HCT116 (cell line): ENCODE measurements at regions not wholly inside any gene's neighbourhood (a gene's known extent, or its start where the extent isn't known, plus 50 kb on each side); places are given as distances from the start of the nearest gene placed in this dataset.

Source experiments
- ATAC-seq: fragments of 200-7000 bp; cut with Tn5 transposase; 2 replicates; pipeline ENCODE4 v1.9.1; 2020; ENCODE audit warnings: mild to moderate bottlenecking, moderate library complexity
- BruUV-seq: library from RNA; stranded (reverse); fragments of 400-500 nt; replicated peaks from 2 replicates; lab custom pipeline; 2021; lab: Mats Ljungman, UMichigan
- CTCF ChIA-PET: fragments of 300-600 bp; sonication (Branson Sonifier 250); formaldehyde crosslinking; loops from one replicate; lab custom pipeline; 2021; ENCODE audit warnings: antibody characterized with exemption; lab: Charles Lee
- POLR2A ChIA-PET: fragments of 300-600, 350-600 bp; sonication (Branson Sonifier 250); formaldehyde crosslinking; loops from one replicate; lab custom pipeline; 2021; ENCODE audit warnings: antibody characterized with exemption; lab: Charles Lee
- RAD21 ChIA-PET, 2 experiments: fragments of 300-600 bp; sonication (Branson Sonifier 250); formaldehyde crosslinking; loops; one replicate each; lab custom pipeline; 2023; ENCODE audit warnings: low total read pairs in 2 of 2; ENCODE audit not compliant: uncharacterized antibody in 2 of 2, unreplicated experiment in 2 of 2, low non-redundant PET in 1 of 2; lab: Charles Lee
- DNase-seq: peaks from one replicate; pipeline ENCODE4 v3.0.0-alpha.2; 2010; ENCODE audit warnings: low read depth, low spot score
- H2AFZ ChIP-seq: fragments of 200-600 bp; shearing (Covaris generic), sonication (generic); 2 replicates; pipeline ENCODE4 v1.6.1; 2017; ENCODE audit warnings: low read depth, mixed run types, mixed read lengths, antibody characterized with exemption, low read length; ENCODE audit not compliant: poor library complexity, severe bottlenecking
- H3K27ac ChIP-seq: 2 replicates; pipeline ENCODE4 v1.5.1; 2012; ENCODE audit warnings: low read depth, low read length
- H3K27me3 ChIP-seq: fragments of 200-600 bp; sonication (generic); 2 replicates; pipeline ENCODE4 v1.6.1; 2016; ENCODE audit warnings: mixed run types, low read length, mixed read lengths; ENCODE audit not compliant: insufficient read depth
- H3K36me3 ChIP-seq, 2 experiments: fragments of 200-500 bp in 1 of 2; fragments of 200-600 bp in 1 of 2; sonication (Bioruptor generic) in 1 of 2; sonication (generic) in 1 of 2; 2 replicates each; pipeline versions ENCODE4 v1.5.1 to v1.6.1; 2014 to 2016; ENCODE audit warnings: low read length in 2 of 2, inconsistent platforms in 1 of 2, mixed read lengths in 1 of 2, mixed run types in 1 of 2; ENCODE audit not compliant: insufficient read depth in 2 of 2, control insufficient read depth in 1 of 2
- H3K4me1 ChIP-seq, 2 experiments: fragments of 200-600 bp in 1 of 2; sonication (generic) in 1 of 2; 2 replicates each; pipeline versions ENCODE4 v1.5.1 to v1.6.1; 2012 to 2017; ENCODE audit warnings: low read length in 2 of 2, inconsistent platforms in 1 of 2, mild to moderate bottlenecking in 1 of 2, mixed read lengths in 1 of 2, mixed run types in 1 of 2, moderate library complexity in 1 of 2; ENCODE audit not compliant: insufficient read depth in 2 of 2, control insufficient read depth in 1 of 2
- H3K4me2 ChIP-seq: fragments of 200-600 bp; sonication (generic); 2 replicates; pipeline ENCODE4 v1.6.1; 2017; ENCODE audit warnings: mixed run types, low read length, mixed read lengths
- H3K4me3 ChIP-seq, 2 experiments: fragments of 200-600 bp in 1 of 2; sonication (generic) in 1 of 2; replicated peaks in 1 of 2; 2 replicates each; pipeline ENCODE4 v1.5.1; 2011 to 2016; ENCODE audit warnings: low read length in 2 of 2, control low read depth in 1 of 2, low read depth in 1 of 2, mild to moderate bottlenecking in 1 of 2, mixed read lengths in 1 of 2, mixed run types in 1 of 2
- H3K79me2 ChIP-seq: fragments of 200-600 bp; sonication (generic); 2 replicates; pipeline ENCODE4 v1.6.1; 2017; ENCODE audit warnings: mild to moderate bottlenecking, mixed run types, low read length, moderate library complexity, mixed read lengths; ENCODE audit not compliant: insufficient read depth
- H3K9ac ChIP-seq: fragments of 200-600 bp; sonication (generic); 2 replicates; pipeline ENCODE4 v1.6.1; 2016; ENCODE audit warnings: low read length, mixed read lengths
- H3K9me2 ChIP-seq: fragments of 200-600 bp; sonication (generic), shearing (Covaris generic); 2 replicates; pipeline ENCODE4 v1.6.1; 2017; ENCODE audit warnings: mixed run types, mild to moderate bottlenecking, moderate library complexity; ENCODE audit not compliant: insufficient read depth
- H3K9me3 ChIP-seq, 2 experiments: fragments of 200-500 bp in 1 of 2; fragments of 200-600 bp in 1 of 2; sonication (Bioruptor generic) in 1 of 2; sonication (generic) in 1 of 2; 2 replicates each; pipeline ENCODE4 v1.6.1; 2014 to 2017; ENCODE audit warnings: low read length in 2 of 2, mixed read lengths in 2 of 2, inconsistent platforms in 1 of 2, low read depth in 1 of 2, mild to moderate bottlenecking in 1 of 2, mixed run types in 1 of 2, moderate library complexity in 1 of 2; ENCODE audit not compliant: control insufficient read depth in 1 of 2, insufficient read depth in 1 of 2
- H4K20me1 ChIP-seq: fragments of 200-600 bp; sonication (generic), shearing (Covaris generic); 2 replicates; pipeline ENCODE4 v1.6.1; 2017; ENCODE audit warnings: mixed run types, mild to moderate bottlenecking, moderate library complexity; ENCODE audit not compliant: insufficient read depth
- CBX3 ChIP-seq: IDR thresholded peaks from 2 replicates; pipeline ENCODE4 v1.6.1; 2012; ENCODE audit warnings: low read depth
- CEBPB ChIP-seq: IDR thresholded peaks from 2 replicates; pipeline ENCODE4 v1.6.1; 2012; ENCODE audit warnings: low read depth
- EGR1 ChIP-seq: IDR thresholded peaks from 2 replicates; pipeline ENCODE4 v1.6.1; 2012; ENCODE audit warnings: low read depth
- EZH2 ChIP-seq: fragments of 200-600 bp; sonication (generic); IDR thresholded peaks from 2 replicates; pipeline ENCODE4 v1.6.1; 2017; ENCODE audit warnings: antibody characterized with exemption, mixed run types
- EZH2phosphoT487 ChIP-seq: fragments of 200-600 bp; IDR thresholded peaks from 2 replicates; pipeline ENCODE4 v1.6.1; 2018; ENCODE audit warnings: antibody characterized with exemption, borderline replicate concordance
- FOSL1 ChIP-seq: IDR thresholded peaks from 2 replicates; pipeline ENCODE4 v1.6.1; 2012; ENCODE audit warnings: low read depth
- POLR2A ChIP-seq: IDR thresholded peaks from 2 replicates; pipeline ENCODE4 v1.7.0; 2011; ENCODE audit warnings: borderline replicate concordance; ENCODE audit not compliant: insufficient read depth, insufficient read length; ENCODE audit errors: extremely low read depth
- POLR2AphosphoS5 ChIP-seq: IDR thresholded peaks from 2 replicates; pipeline ENCODE4 v1.6.1; 2011; ENCODE audit warnings: mild to moderate bottlenecking, low read depth, low read length, moderate library complexity
- SIN3A ChIP-seq: IDR thresholded peaks from 2 replicates; pipeline ENCODE4 v1.6.1; 2012; ENCODE audit warnings: low read depth
- SP1 ChIP-seq: IDR thresholded peaks from 2 replicates; pipeline ENCODE4 v1.6.1; 2012; ENCODE audit warnings: low read depth
- SRF ChIP-seq: IDR thresholded peaks from 2 replicates; pipeline ENCODE4 v1.6.1; 2012; ENCODE audit warnings: low read depth
- YY1 ChIP-seq: IDR thresholded peaks from 2 replicates; pipeline ENCODE4 v1.6.1; 2011; ENCODE audit warnings: low read length, low read depth, moderate library complexity, mild to moderate bottlenecking; ENCODE audit not compliant: insufficient replicate concordance; ENCODE audit errors: extremely low read depth
- ZNF274 ChIP-seq: fragments of 200-500 bp; sonication (Bioruptor generic); IDR thresholded peaks from 2 replicates; pipeline ENCODE4 v1.6.1; 2014; ENCODE audit warnings: mild to moderate bottlenecking, low read depth, low read length, inconsistent platforms
- intact Hi-C: fragments of 100-400 bp; cut with micrococcal nuclease; formaldehyde crosslinking; loops from 2 replicates; pipeline ENCODE4 v1.10.0; 2022
- TF ChIP-seq, protein P1 (sequence below): IDR thresholded peaks from 2 replicates; pipeline ENCODE4 v1.6.1; 2012
- TF ChIP-seq, protein P2 (sequence below), 3 experiments: fragments of 200-600 bp in 1 of 3; sonication (generic) in 1 of 3; IDR thresholded peaks in 2 of 3; conservative IDR thresholded peaks in 1 of 3; 2 replicates each; pipeline ENCODE4 v1.5.1; 2012 to 2017; ENCODE audit warnings: low read depth in 2 of 3, low read length in 2 of 3, antibody characterized with exemption in 1 of 3, borderline replicate concordance in 1 of 3, control low read depth in 1 of 3, mild to moderate bottlenecking in 1 of 3, mixed read lengths in 1 of 3, mixed run types in 1 of 3, moderate library complexity in 1 of 3; ENCODE audit not compliant: insufficient read depth in 1 of 3

DNA sequence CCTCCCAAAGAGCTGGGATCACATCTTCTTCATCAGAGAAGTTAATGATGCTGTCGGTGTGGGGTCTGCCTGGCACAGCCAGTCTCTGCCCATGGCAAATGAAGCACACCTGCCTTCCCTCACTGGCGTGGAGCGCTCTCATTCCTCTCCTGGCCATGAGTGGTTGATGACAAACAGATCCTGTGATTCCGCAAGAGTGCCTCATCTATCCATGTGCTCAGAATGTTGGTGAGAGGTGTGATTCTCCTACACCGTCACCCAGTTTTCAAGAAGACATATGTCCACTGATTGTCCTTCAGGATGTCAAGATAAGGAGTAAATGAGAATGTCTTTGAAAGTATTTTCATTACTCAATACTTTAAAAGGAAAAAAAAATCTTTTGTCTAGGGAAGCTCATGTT, 97.5 kb upstream of the GGTLC1 start:
- H3K79me2 ChIP-seq = no peaks in the 10 kb centered on the region
- CTCF ChIA-PET = no interaction called here
- RAD21 ChIA-PET = no interaction called here
- ATAC-seq (no peak), DNase-seq (no peak)
- intact Hi-C loops = no loop called here
- no peak overlapping the region for H3K9ac ChIP-seq
- H3K9me3 ChIP-seq = no peaks in the 10 kb centered on the region
- no peak overlapping the region for H3K27ac ChIP-seq
- H3K4me1 ChIP-seq = no peaks in the 10 kb centered on the region
- H3K36me3 ChIP-seq = no peaks in the 10 kb centered on the region; a peak in 1 of 4 replicates
- H2AFZ ChIP-seq = no peak overlapping the region
- TF ChIP-seq EZH2 = no peak
- TF ChIP-seq CEBPB = no peak
- no peak for TF ChIP-seq EZH2phosphoT487
- no peak for TF ChIP-seq EGR1
- TF ChIP-seq FOSL1 = no peak
- no peak for TF ChIP-seq SP1
- TF ChIP-seq POLR2AphosphoS5 = no peak
- TF ChIP-seq POLR2A = no peak
- TF ChIP-seq, protein P1, sequence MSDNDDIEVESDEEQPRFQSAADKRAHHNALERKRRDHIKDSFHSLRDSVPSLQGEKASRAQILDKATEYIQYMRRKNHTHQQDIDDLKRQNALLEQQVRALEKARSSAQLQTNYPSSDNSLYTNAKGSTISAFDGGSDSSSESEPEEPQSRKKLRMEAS = no peak
- BruUV-seq = no TSS peak
- no peak overlapping the region for H3K4me2 ChIP-seq
- H3K27me3 ChIP-seq = peaks cover 3% of the 10 kb centered on the region; the same call in 1 of the 2 replicates
- H4K20me1 ChIP-seq = no peaks in the 10 kb centered on the region
- POLR2A ChIA-PET = no interaction called here
- H3K9me2 ChIP-seq = no peaks in the 10 kb centered on the region
- no peak overlapping the region for H3K4me3 ChIP-seq

DNA sequence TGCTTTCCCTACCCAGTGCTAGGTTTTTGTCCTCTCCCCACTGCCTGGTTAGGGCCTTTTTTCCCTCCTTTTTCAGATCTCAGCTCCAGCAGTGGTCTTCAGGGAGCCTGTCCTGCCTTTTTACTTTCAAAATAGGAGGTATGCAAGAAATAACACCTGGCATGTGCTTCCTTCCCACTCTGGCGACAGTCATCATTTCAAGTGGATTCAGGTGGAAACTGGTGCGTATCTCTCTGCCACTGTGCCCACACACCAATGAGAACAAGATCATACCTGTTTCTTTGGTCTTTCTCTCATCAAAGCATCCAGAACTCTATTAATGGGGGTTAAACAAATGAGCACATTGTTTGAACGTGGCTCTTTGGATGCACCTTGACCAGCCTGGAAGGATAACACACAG, 95.7 kb upstream of the GGTLC1 start:
- no peak overlapping the region for H2AFZ ChIP-seq
- POLR2A ChIA-PET = no interaction called here
- RAD21 ChIA-PET = no interaction called here
- H3K79me2 ChIP-seq = no peaks in the 10 kb centered on the region
- no TSS peak for BruUV-seq
- no peak overlapping the region for H3K4me3 ChIP-seq
- TF ChIP-seq POLR2AphosphoS5 (no peak), YY1 (no peak), SIN3A (no peak), CEBPB (no peak), EGR1 (no peak), ZNF274 (no peak), CBX3 (no peak), SRF (no peak), POLR2A (no peak)
- TF ChIP-seq, protein P1 = no peak
- TF ChIP-seq, protein P2, sequence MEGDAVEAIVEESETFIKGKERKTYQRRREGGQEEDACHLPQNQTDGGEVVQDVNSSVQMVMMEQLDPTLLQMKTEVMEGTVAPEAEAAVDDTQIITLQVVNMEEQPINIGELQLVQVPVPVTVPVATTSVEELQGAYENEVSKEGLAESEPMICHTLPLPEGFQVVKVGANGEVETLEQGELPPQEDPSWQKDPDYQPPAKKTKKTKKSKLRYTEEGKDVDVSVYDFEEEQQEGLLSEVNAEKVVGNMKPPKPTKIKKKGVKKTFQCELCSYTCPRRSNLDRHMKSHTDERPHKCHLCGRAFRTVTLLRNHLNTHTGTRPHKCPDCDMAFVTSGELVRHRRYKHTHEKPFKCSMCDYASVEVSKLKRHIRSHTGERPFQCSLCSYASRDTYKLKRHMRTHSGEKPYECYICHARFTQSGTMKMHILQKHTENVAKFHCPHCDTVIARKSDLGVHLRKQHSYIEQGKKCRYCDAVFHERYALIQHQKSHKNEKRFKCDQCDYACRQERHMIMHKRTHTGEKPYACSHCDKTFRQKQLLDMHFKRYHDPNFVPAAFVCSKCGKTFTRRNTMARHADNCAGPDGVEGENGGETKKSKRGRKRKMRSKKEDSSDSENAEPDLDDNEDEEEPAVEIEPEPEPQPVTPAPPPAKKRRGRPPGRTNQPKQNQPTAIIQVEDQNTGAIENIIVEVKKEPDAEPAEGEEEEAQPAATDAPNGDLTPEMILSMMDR (IDR thresholded peaks at IDR 0.05 in 2 of 3, conservative IDR thresholded peaks at IDR 0.05 in 1 of 3; ENCODE audit: borderline replicate concordance in 1 of 3, insufficient read depth in 1 of 3, low read depth in 2 of 3, low read length in 2 of 3) = no peak
- no peaks in the 10 kb centered on the region for H3K36me3 ChIP-seq
- H3K9me3 ChIP-seq = no peaks in the 10 kb centered on the region
- no peak overlapping the region for H3K4me2 ChIP-seq
- H3K9ac ChIP-seq = no peak overlapping the region
- no peaks in the 10 kb centered on the region for H3K9me2 ChIP-seq
- H3K27me3 ChIP-seq = peaks cover 3% of the 10 kb centered on the region; the same call in 1 of the 2 replicates
- intact Hi-C loops = no loop called here
- no peak overlapping the region for H3K27ac ChIP-seq
- DNase-seq (no peak), ATAC-seq (no peak)
- CTCF ChIA-PET = no interaction called here
- no peaks in the 10 kb centered on the region for H4K20me1 ChIP-seq
- H3K4me1 ChIP-seq = no peaks in the 10 kb centered on the region
